HEK293 (cell line): ENCODE measurements at regions not wholly inside any gene's neighbourhood (a gene's known extent, or its start where the extent isn't known, plus 50 kb on each side); places are given as distances from the start of the nearest gene placed in this dataset.
A peak's percentile ranks its signal among the peaks of the same experiment; 100 is the strongest.

Experiments
- CTCF ChIA-PET: fragments of 350-600 bp; formaldehyde crosslinking; extraction: SDS; loops from one replicate; lab custom pipeline; 2021; ENCODE audit warnings: antibody characterized with exemption; lab: Yijun Ruan, JAX
- POLR2A ChIA-PET: fragments of 300-600 bp; formaldehyde crosslinking; extraction: SDS; loops from one replicate; lab custom pipeline; 2020; ENCODE audit warnings: antibody characterized with exemption, inconsistent platforms; lab: Yijun Ruan, JAX
- H3K27ac ChIP-seq: fragments of 200-500 bp; sonication (Bioruptor generic); 2 replicates; pipeline ENCODE4 v1.5.1; 2014; ENCODE audit warnings: low read depth, low read length, control low read depth, inconsistent platforms; ENCODE audit errors: extremely low read depth
- H3K36me3 ChIP-seq, 2 experiments: fragments of 200-500 bp in 1 of 2; sonication (Bioruptor generic) in 1 of 2; 1 replicate in 1 of 2; 2 replicates in 1 of 2; pipeline ENCODE4 v1.5.1; 2014 to 2017; ENCODE audit warnings: inconsistent platforms in 2 of 2, low read length in 2 of 2; ENCODE audit not compliant: control insufficient read depth in 2 of 2, insufficient read depth in 1 of 2
- H3K4me1 ChIP-seq: fragments of 200-500 bp; sonication (Bioruptor generic); 2 replicates; pipeline ENCODE4 v1.5.1; 2014; ENCODE audit warnings: mild to moderate bottlenecking, low read length, inconsistent platforms; ENCODE audit not compliant: control insufficient read depth, insufficient read depth
- H3K4me3 ChIP-seq: 2 replicates; pipeline ENCODE4 v1.5.1; 2011; ENCODE audit warnings: low read depth, mild to moderate bottlenecking, control low read depth, low read length, moderate library complexity
- H3K9me3 ChIP-seq: fragments of 200-500 bp; sonication (Bioruptor generic); 2 replicates; pipeline ENCODE4 v1.5.1; 2014; ENCODE audit warnings: low read depth, low read length, inconsistent platforms; ENCODE audit not compliant: control insufficient read depth, insufficient read depth
- GFI1B ChIP-seq: fragments of 450-650 bp; formaldehyde crosslinking; IDR thresholded peaks from 2 replicates; pipeline ENCODE4 v1.5.1; 2016; ENCODE audit warnings: missing biosample characterization, missing genetic modification characterization
- GLIS1 ChIP-seq: fragments of 450-650 bp; formaldehyde crosslinking; IDR thresholded peaks from 2 replicates; pipeline ENCODE4 v1.5.1; 2016; ENCODE audit warnings: missing biosample characterization, missing genetic modification characterization
- MEIS1 ChIP-seq: sonication (generic); formaldehyde crosslinking; IDR thresholded peaks from 2 replicates; pipeline ENCODE4 v1.8.1; 2022; ENCODE audit warnings: missing genetic modification reagents, mild to moderate bottlenecking, borderline replicate concordance
- OSR2 ChIP-seq: fragments of 450-650 bp; formaldehyde crosslinking; IDR thresholded peaks from 2 replicates; pipeline ENCODE4 v1.5.1; 2016; ENCODE audit warnings: missing biosample characterization, missing genetic modification characterization
- REPIN1 ChIP-seq: fragments of 450-650 bp; formaldehyde crosslinking; IDR thresholded peaks from 2 replicates; pipeline ENCODE4 v1.5.1; 2017; ENCODE audit warnings: missing biosample characterization, missing genetic modification characterization, low read depth
- SETDB1 ChIP-seq: IDR thresholded peaks from one replicate; pipeline ENCODE4 v1.6.1; 2017; ENCODE audit warnings: mild to moderate bottlenecking, low read length, moderate library complexity, mixed read lengths; ENCODE audit not compliant: insufficient read length
- WT1 ChIP-seq: fragments of 450-650 bp; formaldehyde crosslinking; IDR thresholded peaks from 2 replicates; pipeline ENCODE4 v1.5.1; 2016; ENCODE audit warnings: missing biosample characterization, missing genetic modification characterization
- YY1 ChIP-seq: fragments of 450-650 bp; formaldehyde crosslinking; IDR thresholded peaks from 2 replicates; pipeline ENCODE4 v1.5.1; 2018; ENCODE audit warnings: missing biosample characterization, missing genetic modification characterization
- ZNF223 ChIP-seq: fragments of 450-650 bp; formaldehyde crosslinking; IDR thresholded peaks from 2 replicates; pipeline ENCODE4 v1.5.1; 2016; ENCODE audit warnings: missing biosample characterization, missing genetic modification characterization
- ZNF341 ChIP-seq: fragments of 450-650 bp; formaldehyde crosslinking; IDR thresholded peaks from 2 replicates; pipeline ENCODE4; 2016; ENCODE audit warnings: low read depth, missing biosample characterization, missing genetic modification characterization
- ZNF350 ChIP-seq: fragments of 450-650 bp; formaldehyde crosslinking; IDR thresholded peaks from 2 replicates; pipeline ENCODE4 v1.5.0; 2017; ENCODE audit warnings: missing biosample characterization, mild to moderate bottlenecking, missing genetic modification characterization
- ZNF354C ChIP-seq: fragments of 450-650 bp; formaldehyde crosslinking; IDR thresholded peaks from 2 replicates; pipeline ENCODE4 v1.5.1; 2016; ENCODE audit warnings: missing biosample characterization, missing genetic modification characterization, low read depth, borderline replicate concordance
- ZNF37A ChIP-seq: fragments of 450-650 bp; IDR thresholded peaks from 2 replicates; pipeline ENCODE4 v1.5.1; 2018; ENCODE audit warnings: missing biosample characterization, missing genetic modification characterization
- ZNF426 ChIP-seq: fragments of 450-650 bp; formaldehyde crosslinking; IDR thresholded peaks from 2 replicates; pipeline ENCODE4 v1.5.1; 2017; ENCODE audit warnings: missing biosample characterization, missing genetic modification characterization, mild to moderate bottlenecking, inconsistent platforms, moderate library complexity
- ZNF514 ChIP-seq: fragments of 450-650 bp; formaldehyde crosslinking; IDR thresholded peaks from 2 replicates; pipeline ENCODE4 v1.5.1; 2016; ENCODE audit warnings: missing biosample characterization, missing genetic modification characterization
- ZNF747 ChIP-seq: fragments of 450-650 bp; formaldehyde crosslinking; IDR thresholded peaks from 2 replicates; pipeline ENCODE4 v1.5.1; 2016; ENCODE audit warnings: missing biosample characterization, missing genetic modification characterization
- TF ChIP-seq, protein P1 (sequence below): fragments of 450-650 bp; formaldehyde crosslinking; IDR thresholded peaks from 2 replicates; pipeline ENCODE4 v1.5.1; 2016; ENCODE audit warnings: missing biosample characterization, missing genetic modification characterization
- TF ChIP-seq, protein P2 (sequence below): fragments of 450-650 bp; formaldehyde crosslinking; IDR thresholded peaks from 2 replicates; pipeline ENCODE4 v1.5.1; 2017; ENCODE audit warnings: missing biosample characterization, mild to moderate bottlenecking, missing genetic modification characterization, moderate library complexity

GRCh38 chr11:115860246-115860645, 356.0 kb upstream of the CADM1 start:
- ChIA-PET CTCF (no interaction called here), POLR2A (no interaction called here)
- H3K4me3 ChIP-seq: no peak overlapping the region
- no peaks in the 10 kb centered on the region for H3K9me3 ChIP-seq
- H3K36me3 ChIP-seq: no peaks in the 10 kb centered on the region
- H3K27ac ChIP-seq: no peak overlapping the region
- H3K4me1 ChIP-seq: no peaks in the 10 kb centered on the region
- TF ChIP-seq ZNF514 (no peak), ZNF37A (tag by site-specific recombination) (no peak), WT1 (tag by site-specific recombination) (no peak), GFI1B (tag by site-specific recombination) (no peak), OSR2 (tag by site-specific recombination) (no peak), MEIS1 (no peak), ZNF223 (tag by site-specific recombination) (no peak), ZNF426 (tag by site-specific recombination) (no peak), GLIS1 (no peak), ZNF747 (tag by site-specific recombination) (no peak)
- TF ChIP-seq, protein P1, sequence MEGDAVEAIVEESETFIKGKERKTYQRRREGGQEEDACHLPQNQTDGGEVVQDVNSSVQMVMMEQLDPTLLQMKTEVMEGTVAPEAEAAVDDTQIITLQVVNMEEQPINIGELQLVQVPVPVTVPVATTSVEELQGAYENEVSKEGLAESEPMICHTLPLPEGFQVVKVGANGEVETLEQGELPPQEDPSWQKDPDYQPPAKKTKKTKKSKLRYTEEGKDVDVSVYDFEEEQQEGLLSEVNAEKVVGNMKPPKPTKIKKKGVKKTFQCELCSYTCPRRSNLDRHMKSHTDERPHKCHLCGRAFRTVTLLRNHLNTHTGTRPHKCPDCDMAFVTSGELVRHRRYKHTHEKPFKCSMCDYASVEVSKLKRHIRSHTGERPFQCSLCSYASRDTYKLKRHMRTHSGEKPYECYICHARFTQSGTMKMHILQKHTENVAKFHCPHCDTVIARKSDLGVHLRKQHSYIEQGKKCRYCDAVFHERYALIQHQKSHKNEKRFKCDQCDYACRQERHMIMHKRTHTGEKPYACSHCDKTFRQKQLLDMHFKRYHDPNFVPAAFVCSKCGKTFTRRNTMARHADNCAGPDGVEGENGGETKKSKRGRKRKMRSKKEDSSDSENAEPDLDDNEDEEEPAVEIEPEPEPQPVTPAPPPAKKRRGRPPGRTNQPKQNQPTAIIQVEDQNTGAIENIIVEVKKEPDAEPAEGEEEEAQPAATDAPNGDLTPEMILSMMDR (tag by site-specific recombination): no peak

DNA sequence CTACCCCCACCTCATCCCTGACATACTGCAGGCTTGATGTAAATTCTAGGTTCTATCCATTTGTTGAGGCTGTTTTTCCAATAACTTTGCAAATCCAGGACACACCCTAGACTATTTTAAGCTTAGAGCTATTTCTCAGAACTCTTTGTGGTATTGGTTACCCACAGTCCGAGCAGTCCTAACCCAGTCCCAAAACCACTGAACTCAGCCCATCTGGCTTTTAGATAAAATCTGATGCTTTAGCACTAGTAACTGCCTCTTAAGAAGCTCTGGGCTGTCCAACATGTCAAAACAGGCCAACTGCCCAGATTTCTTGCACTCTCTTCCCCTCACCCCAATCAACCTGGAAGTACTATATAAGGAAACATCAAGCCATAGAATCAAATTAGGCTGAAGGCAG, 344.4 kb upstream of the CADM1 start:
- CTCF ChIA-PET: interaction anchor here (0.7 to 1.7 kb wide), 2 partner anchors 14 to 940 kb away, joined by 4 read pairs; no protein-coding TSS in a partner anchor
- no peak for TF ChIP-seq ZNF341
- no peak for TF ChIP-seq YY1 (tag by site-specific recombination)
- TF ChIP-seq ZNF350 (tag by site-specific recombination): no peak
- TF ChIP-seq SETDB1: no peak
- no peak for TF ChIP-seq ZNF354C (tag by site-specific recombination)
- TF ChIP-seq REPIN1 (tag by site-specific recombination): no peak
- POLR2A ChIA-PET: no interaction called here
- Histone ChIP-seq H3K4me1 (no peaks in the 10 kb centered on the region), H3K36me3 (no peaks in the 10 kb centered on the region), H3K27ac (no peak overlapping the region), H3K4me3 (no peak overlapping the region), H3K9me3 (no peaks in the 10 kb centered on the region)

DNA sequence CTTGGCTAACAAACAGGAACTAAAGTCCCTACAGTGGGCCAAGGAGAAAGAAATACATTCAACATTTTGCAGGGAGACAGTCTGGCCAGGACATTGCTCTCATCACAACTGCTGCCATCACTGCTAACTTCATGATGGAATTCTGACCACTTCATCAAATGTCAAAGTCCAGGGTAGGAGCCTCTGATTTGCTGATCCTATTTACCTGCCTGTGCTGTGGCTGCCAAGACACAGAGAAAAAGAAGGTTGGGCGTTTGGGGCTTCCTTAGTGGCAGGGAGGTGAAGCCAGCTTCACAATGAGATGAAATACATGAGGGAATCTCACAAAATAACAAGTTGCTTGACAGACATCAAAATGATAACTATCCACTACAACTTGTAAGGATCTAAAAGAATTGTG, 343.9 kb upstream of the CADM1 start:
- Histone ChIP-seq H3K4me3 (no peak overlapping the region), H3K4me1 (no peaks in the 10 kb centered on the region), H3K27ac (no peak overlapping the region), H3K9me3 (no peaks in the 10 kb centered on the region), H3K36me3 (no peaks in the 10 kb centered on the region)
- CTCF ChIA-PET: interaction anchor here (0.7 to 1.7 kb wide), 2 partner anchors 13 to 939 kb away, joined by 4 read pairs; no protein-coding TSS in a partner anchor
- TF ChIP-seq, protein P2, sequence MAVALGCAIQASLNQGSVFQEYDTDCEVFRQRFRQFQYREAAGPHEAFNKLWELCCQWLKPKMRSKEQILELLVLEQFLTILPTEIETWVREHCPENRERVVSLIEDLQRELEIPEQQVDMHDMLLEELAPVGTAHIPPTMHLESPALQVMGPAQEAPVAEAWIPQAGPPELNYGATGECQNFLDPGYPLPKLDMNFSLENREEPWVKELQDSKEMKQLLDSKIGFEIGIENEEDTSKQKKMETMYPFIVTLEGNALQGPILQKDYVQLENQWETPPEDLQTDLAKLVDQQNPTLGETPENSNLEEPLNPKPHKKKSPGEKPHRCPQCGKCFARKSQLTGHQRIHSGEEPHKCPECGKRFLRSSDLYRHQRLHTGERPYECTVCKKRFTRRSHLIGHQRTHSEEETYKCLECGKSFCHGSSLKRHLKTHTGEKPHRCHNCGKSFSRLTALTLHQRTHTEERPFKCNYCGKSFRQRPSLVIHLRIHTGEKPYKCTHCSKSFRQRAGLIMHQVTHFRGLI (tag by site-specific recombination): peak; percentile 97
- TF ChIP-seq OSR2 (tag by site-specific recombination): no peak
- POLR2A ChIA-PET: no interaction called here
